Loucy (cell line): ENCODE measurements at regions not wholly inside any gene's neighbourhood (a gene's known extent, or its start where the extent isn't known, plus 50 kb on each side); places are given as distances from the start of the nearest gene placed in this dataset.

Experiments
- CTCF ChIP-seq: fragments of 200-600 bp; sonication (generic); conservative IDR thresholded peaks from 2 replicates; pipeline ENCODE4 v1.5.1; 2014; ENCODE audit warnings: mild to moderate bottlenecking, antibody characterized with exemption, low read length
- EZH2phosphoT487 ChIP-seq: fragments of 200-600 bp; IDR thresholded peaks from 2 replicates; pipeline ENCODE4 v1.6.1; 2018; ENCODE audit warnings: antibody characterized with exemption, mild to moderate bottlenecking, moderate library complexity, borderline replicate concordance

GRCh38 chr5:6003040-6003825, 375.1 kb downstream of the MED10 start:
- no peak for TF ChIP-seq CTCF
- TF ChIP-seq EZH2phosphoT487: no peak
